Esophagus muscularis mucosa (tissue), 4 donors: ENCODE measurements at regions not wholly inside any gene's neighbourhood (a gene's known extent, or its start where the extent isn't known, plus 50 kb on each side); places are given as distances from the start of the nearest gene placed in this dataset.
A peak's percentile ranks its signal among the peaks of the same experiment; 100 is the strongest.

Source experiments
- DNase-seq: peaks from one replicate; pipeline ENCODE4 v3.0.0-alpha.2; 2017; ENCODE audit errors: extremely low spot score
- H3K27ac ChIP-seq, 4 donors: fragments of 200-600 bp; sonication (generic); replicated peaks in 1 of 4; 1 replicate in 3 of 4; 2 replicates in 1 of 4; pipeline ENCODE4 v1.5.1; 2016 to 2019; ENCODE audit warnings: mild to moderate bottlenecking in 1 of 4
- H3K27me3 ChIP-seq, 4 donors: fragments of 200-600 bp; sonication (generic); one replicate each; pipeline versions ENCODE4 v1.5.1 to v1.6.0; 2016 to 2019
- H3K36me3 ChIP-seq, 4 donors: fragments of 200-600 bp; sonication (generic); one replicate each; pipeline ENCODE4 v1.5.1; 2016 to 2019
- H3K4me1 ChIP-seq, 4 donors: fragments of 200-600 bp; sonication (generic); one replicate each; pipeline ENCODE4 v1.5.1; 2016 to 2019
- H3K4me3 ChIP-seq, 4 donors: fragments of 200-600 bp; sonication (generic); 1 replicate in 2 of 4; 2 replicates in 2 of 4; pipeline ENCODE4 v1.5.1; 2016 to 2019; ENCODE audit warnings: mild to moderate bottlenecking in 4 of 4, moderate library complexity in 1 of 4
- H3K9me3 ChIP-seq, 4 donors: fragments of 200-600 bp; sonication (generic); 1 replicate in 3 of 4; 2 replicates in 1 of 4; pipeline ENCODE4 v1.5.1; 2016 to 2019
- EP300 ChIP-seq: sonication (generic); formaldehyde crosslinking; IDR thresholded peaks from one replicate; pipeline ENCODE4 v1.6.1; 2017; ENCODE audit warnings: antibody characterized with exemption
- POLR2A ChIP-seq: fragments of 450-650 bp; IDR thresholded peaks from one replicate; pipeline ENCODE4 v1.6.1; 2017; ENCODE audit warnings: antibody characterized with exemption, moderate library complexity, mild to moderate bottlenecking, low read depth
- POLR2AphosphoS5 ChIP-seq, 2 donors: sonication (generic); formaldehyde crosslinking; IDR thresholded peaks; one replicate each; pipeline ENCODE4 v1.6.1; 2017; ENCODE audit warnings: antibody characterized with exemption in 2 of 2
- WGBS: methylation state at CpG from one replicate; pipeline ENCODE4 v1.1.5; 2018; 5-methylcytosine and 5-hydroxymethylcytosine counted together
- intact Hi-C: fragments of 100-400 bp; cut with DNase I; formaldehyde crosslinking; loops from one replicate; pipeline ENCODE4 v1.15.1; 2023
- TF ChIP-seq, protein P1 (sequence below), 3 experiments: fragments of 200-600 bp in 2 of 3; fragments of 450-650 bp in 1 of 3; sonication (generic) in 2 of 3; IDR thresholded peaks; one replicate each; pipeline ENCODE4 v1.5.1; 2017 to 2019; ENCODE audit warnings: antibody characterized with exemption in 3 of 3, mild to moderate bottlenecking in 2 of 3, moderate library complexity in 1 of 3

GRCh38 chr15:39447881-39448280, 133.0 kb upstream of the THBS1 start:
- Histone ChIP-seq H3K27me3 (no peaks in the 10 kb centered on the region), H3K36me3 (no peaks in the 10 kb centered on the region), H3K9me3 (no peaks in the 10 kb centered on the region), H3K4me3 (no peak overlapping the region), H3K4me1 (peaks cover 0 to 24% (median 22%) of the 10 kb centered on the region in 4 donors), H3K27ac (no peak overlapping the region)
- intact Hi-C loops: no loop called here
- TF ChIP-seq, protein P1, sequence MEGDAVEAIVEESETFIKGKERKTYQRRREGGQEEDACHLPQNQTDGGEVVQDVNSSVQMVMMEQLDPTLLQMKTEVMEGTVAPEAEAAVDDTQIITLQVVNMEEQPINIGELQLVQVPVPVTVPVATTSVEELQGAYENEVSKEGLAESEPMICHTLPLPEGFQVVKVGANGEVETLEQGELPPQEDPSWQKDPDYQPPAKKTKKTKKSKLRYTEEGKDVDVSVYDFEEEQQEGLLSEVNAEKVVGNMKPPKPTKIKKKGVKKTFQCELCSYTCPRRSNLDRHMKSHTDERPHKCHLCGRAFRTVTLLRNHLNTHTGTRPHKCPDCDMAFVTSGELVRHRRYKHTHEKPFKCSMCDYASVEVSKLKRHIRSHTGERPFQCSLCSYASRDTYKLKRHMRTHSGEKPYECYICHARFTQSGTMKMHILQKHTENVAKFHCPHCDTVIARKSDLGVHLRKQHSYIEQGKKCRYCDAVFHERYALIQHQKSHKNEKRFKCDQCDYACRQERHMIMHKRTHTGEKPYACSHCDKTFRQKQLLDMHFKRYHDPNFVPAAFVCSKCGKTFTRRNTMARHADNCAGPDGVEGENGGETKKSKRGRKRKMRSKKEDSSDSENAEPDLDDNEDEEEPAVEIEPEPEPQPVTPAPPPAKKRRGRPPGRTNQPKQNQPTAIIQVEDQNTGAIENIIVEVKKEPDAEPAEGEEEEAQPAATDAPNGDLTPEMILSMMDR (IDR thresholded peaks at IDR 0.05): no peak
- no peak for TF ChIP-seq POLR2A
- DNase-seq: no peak
- 96% methylated on average over 4 of the region's 4 CpGs for WGBS

DNA sequence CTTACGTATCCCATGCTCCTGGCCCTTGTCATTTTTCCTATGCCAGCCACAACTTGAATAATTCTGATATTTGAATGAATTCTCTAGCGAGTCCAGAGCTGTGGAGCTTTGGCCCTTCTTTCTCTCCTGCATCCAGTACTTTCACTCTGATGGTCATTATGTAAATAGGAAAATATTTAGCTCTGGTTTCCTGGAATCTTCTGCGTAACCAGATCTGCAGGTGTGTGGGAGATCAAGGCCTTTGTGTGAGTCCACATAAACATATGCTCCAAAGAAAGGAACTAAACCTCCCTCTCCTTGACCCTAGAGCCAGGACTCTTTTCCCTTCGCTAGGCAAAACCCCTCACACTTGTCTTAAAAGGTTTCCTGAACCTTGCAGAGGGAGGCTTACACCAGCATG, 132.5 kb upstream of the THBS1 start:
- Histone ChIP-seq H3K4me1 (peaks cover 0 to 28% (median 26%) of the 10 kb centered on the region in 4 donors), H3K4me3 (no peak overlapping the region), H3K27me3 (no peaks in the 10 kb centered on the region), H3K9me3 (no peaks in the 10 kb centered on the region), H3K36me3 (no peaks in the 10 kb centered on the region), H3K27ac (no peak overlapping the region)
- intact Hi-C loops: no loop called here
- WGBS: 90% methylated on average over 4 of the region's 4 CpGs
- TF ChIP-seq EP300 (no peak), POLR2AphosphoS5 (IDR thresholded peaks at IDR 0.05) (no peak), POLR2A (no peak)
- TF ChIP-seq, protein P1 (IDR thresholded peaks at IDR 0.05): no peak
- no peak for DNase-seq

DNA sequence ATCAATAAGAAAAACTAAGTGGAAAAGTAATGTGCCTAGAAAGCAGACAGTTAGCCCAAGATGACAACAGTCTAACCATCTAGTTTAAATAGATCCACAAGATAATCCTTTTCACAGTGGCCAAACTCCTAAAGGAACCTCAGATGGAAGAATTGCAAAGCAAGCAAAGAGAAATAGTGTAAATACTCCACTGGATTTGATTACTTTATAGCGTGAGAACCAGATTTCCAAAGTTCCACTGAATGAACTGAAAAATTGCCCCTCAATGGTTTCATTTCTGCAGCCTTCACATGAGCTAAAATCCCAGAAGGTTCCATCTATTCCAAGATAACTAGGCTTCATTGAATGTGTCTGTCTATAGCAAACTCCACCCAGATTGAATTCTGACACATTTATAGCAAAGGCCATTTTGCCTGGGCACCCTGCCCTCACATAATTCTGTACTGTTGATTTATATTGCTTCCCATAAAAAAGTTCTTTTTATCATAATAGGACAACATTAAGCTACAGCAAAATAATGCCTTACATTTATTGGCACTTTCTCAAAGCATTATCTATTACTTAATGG, 129.7 kb upstream of the THBS1 start:
- Histone ChIP-seq H3K36me3 (no peaks in the 10 kb centered on the region), H3K4me1 (peaks cover 0 to 21% (median 17%) of the 10 kb centered on the region in 4 donors), H3K9me3 (no peaks in the 10 kb centered on the region), H3K4me3 (no peak overlapping the region), H3K27me3 (no peaks in the 10 kb centered on the region), H3K27ac (no peak overlapping the region)
- intact Hi-C loops: no loop called here
- no peak for DNase-seq
- TF ChIP-seq POLR2A (no peak), EP300 (no peak), POLR2AphosphoS5 (IDR thresholded peaks at IDR 0.05) (no peak)
- TF ChIP-seq, protein P1 (IDR thresholded peaks at IDR 0.05): no peak
- 35% methylated on average over 1 of the region's 1 CpG for WGBS

DNA sequence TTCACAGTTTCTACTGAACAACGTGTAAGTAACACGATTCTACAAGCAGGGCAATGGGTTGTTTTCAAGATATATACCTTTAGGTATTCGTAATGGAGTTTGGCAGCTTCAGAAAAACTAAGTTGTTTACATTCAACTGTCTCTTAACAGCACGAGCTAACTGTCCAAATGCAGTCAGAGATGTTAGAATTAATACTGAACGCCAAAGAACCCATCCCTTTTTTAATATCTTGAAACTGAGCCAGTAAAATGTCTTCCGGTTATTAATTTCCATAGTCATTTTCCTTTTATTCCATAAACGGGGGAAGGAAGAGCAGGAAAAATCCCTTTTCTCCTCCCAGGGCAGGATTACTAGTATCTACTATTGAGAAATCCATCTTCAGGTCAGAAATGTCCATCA, 129.0 kb upstream of the THBS1 start:
- H3K27ac ChIP-seq: no peak overlapping the region
- TF ChIP-seq EP300: no peak
- TF ChIP-seq POLR2AphosphoS5 (IDR thresholded peaks at IDR 0.05): no peak
- TF ChIP-seq, protein P1 (IDR thresholded peaks at IDR 0.05): no peak
- no peak for TF ChIP-seq POLR2A
- H3K4me3 ChIP-seq: no peak overlapping the region
- intact Hi-C loops: no loop called here
- WGBS: 27% methylated on average over 7 of the region's 7 CpGs
- no peaks in the 10 kb centered on the region for H3K27me3 ChIP-seq
- DNase-seq: no peak
- H3K36me3 ChIP-seq: no peaks in the 10 kb centered on the region
- peaks cover 0 to 21% (median 17%) of the 10 kb centered on the region in 4 donors for H3K4me1 ChIP-seq
- H3K9me3 ChIP-seq: no peaks in the 10 kb centered on the region

- Histone ChIP-seq H3K36me3 (no peaks in the 10 kb centered on the region), H3K4me3 (no peak overlapping the region), H3K9me3 (no peaks in the 10 kb centered on the region), H3K4me1 (peaks cover 0 to 21% (median 17%) of the 10 kb centered on the region in 4 donors), H3K27ac (peak overlapping the region in 2 of 4 donors; percentile 1 to 16), H3K27me3 (no peaks in the 10 kb centered on the region)
- TF ChIP-seq EP300: peak; percentile 42
- TF ChIP-seq POLR2A: no peak
- TF ChIP-seq, protein P1 (IDR thresholded peaks at IDR 0.05): no peak
- intact Hi-C loops: no loop called here
- 58% methylated on average over 4 of the region's 4 CpGs for WGBS
- no peak for DNase-seq
These were observed 127.3 kb upstream of the THBS1 start for GRCh38 chr15:39453620-39454019.
